Tibial artery (tissue), 4 donors: ENCODE measurements at regions not wholly inside any gene's neighbourhood (a gene's known extent, or its start where the extent isn't known, plus 50 kb on each side); places are given as distances from the start of the nearest gene placed in this dataset.

ENCODE experiments used
- DNase-seq, 2 donors: peaks; one replicate each; pipeline ENCODE4 v3.0.0-alpha.2; 2019
- H3K27ac ChIP-seq, 2 donors: fragments of 200-600 bp; sonication (generic) in 1 of 2; 1 replicate in 1 of 2; 2 replicates in 1 of 2; pipeline ENCODE4 v1.5.1; 2018 to 2019; ENCODE audit warnings: mild to moderate bottlenecking in 1 of 2
- H3K27me3 ChIP-seq, 2 donors: fragments of 200-600 bp; sonication (generic) in 1 of 2; one replicate each; pipeline versions ENCODE4 v1.5.1 to v1.6.0; 2016 to 2019
- H3K36me3 ChIP-seq, 3 donors: fragments of 200-600 bp; sonication (generic) in 2 of 3; one replicate each; pipeline ENCODE4 v1.5.1; 2016 to 2019; ENCODE audit warnings: mild to moderate bottlenecking in 2 of 3
- H3K4me1 ChIP-seq, 4 donors: fragments of 200-600 bp; sonication (generic) in 2 of 4; 1 replicate in 3 of 4; 2 replicates in 1 of 4; pipeline ENCODE4 v1.5.1; 2016 to 2019
- H3K4me3 ChIP-seq, 2 donors: fragments of 200-600 bp; sonication (generic) in 1 of 2; 1 replicate in 1 of 2; 2 replicates in 1 of 2; pipeline ENCODE4 v1.5.1; 2018 to 2019; ENCODE audit warnings: mild to moderate bottlenecking in 2 of 2
- H3K9me3 ChIP-seq, 3 donors: fragments of 200-600 bp; sonication (generic) in 1 of 3; one replicate each; pipeline ENCODE4 v1.5.1; 2016 to 2019
- intact Hi-C: fragments of 100-400 bp; cut with DNase I; formaldehyde crosslinking; loops from one replicate; pipeline ENCODE4 v1.15.0; 2023; ENCODE audit warnings: low total_unique reads
- TF ChIP-seq, protein P1 (sequence below), 2 experiments: fragments of 200-600 bp in 1 of 2; fragments of 450-650 bp in 1 of 2; IDR thresholded peaks; one replicate each; pipeline ENCODE4 v1.5.1; 2017 to 2019; ENCODE audit warnings: antibody characterized with exemption in 2 of 2, mild to moderate bottlenecking in 1 of 2, moderate library complexity in 1 of 2

GRCh38 chr21:28181730-28182129 is 810.9 kb downstream of the LTN1 start:
- intact Hi-C loops, result no loop called here
- Histone ChIP-seq H3K27ac (no peak overlapping the region), H3K4me3 (no peak overlapping the region), H3K9me3 (no peaks in the 10 kb centered on the region), H3K27me3 (no peaks in the 10 kb centered on the region), H3K4me1 (no peaks in the 10 kb centered on the region), H3K36me3 (no peaks in the 10 kb centered on the region)
- TF ChIP-seq, protein P1, sequence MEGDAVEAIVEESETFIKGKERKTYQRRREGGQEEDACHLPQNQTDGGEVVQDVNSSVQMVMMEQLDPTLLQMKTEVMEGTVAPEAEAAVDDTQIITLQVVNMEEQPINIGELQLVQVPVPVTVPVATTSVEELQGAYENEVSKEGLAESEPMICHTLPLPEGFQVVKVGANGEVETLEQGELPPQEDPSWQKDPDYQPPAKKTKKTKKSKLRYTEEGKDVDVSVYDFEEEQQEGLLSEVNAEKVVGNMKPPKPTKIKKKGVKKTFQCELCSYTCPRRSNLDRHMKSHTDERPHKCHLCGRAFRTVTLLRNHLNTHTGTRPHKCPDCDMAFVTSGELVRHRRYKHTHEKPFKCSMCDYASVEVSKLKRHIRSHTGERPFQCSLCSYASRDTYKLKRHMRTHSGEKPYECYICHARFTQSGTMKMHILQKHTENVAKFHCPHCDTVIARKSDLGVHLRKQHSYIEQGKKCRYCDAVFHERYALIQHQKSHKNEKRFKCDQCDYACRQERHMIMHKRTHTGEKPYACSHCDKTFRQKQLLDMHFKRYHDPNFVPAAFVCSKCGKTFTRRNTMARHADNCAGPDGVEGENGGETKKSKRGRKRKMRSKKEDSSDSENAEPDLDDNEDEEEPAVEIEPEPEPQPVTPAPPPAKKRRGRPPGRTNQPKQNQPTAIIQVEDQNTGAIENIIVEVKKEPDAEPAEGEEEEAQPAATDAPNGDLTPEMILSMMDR (IDR thresholded peaks at IDR 0.05), result no peak
- no peak for DNase-seq

GRCh38 chr21:28179136-28179535 is 813.5 kb downstream of the LTN1 start:
- no peaks in the 10 kb centered on the region for H3K9me3 ChIP-seq
- no peak for DNase-seq
- no peak overlapping the region for H3K4me3 ChIP-seq
- no peak overlapping the region for H3K27ac ChIP-seq
- TF ChIP-seq, protein P1 (IDR thresholded peaks at IDR 0.05), result no peak
- intact Hi-C loops, result no loop called here
- H3K4me1 ChIP-seq, result no peaks in the 10 kb centered on the region
- H3K27me3 ChIP-seq, result no peaks in the 10 kb centered on the region
- H3K36me3 ChIP-seq, result no peaks in the 10 kb centered on the region

DNA sequence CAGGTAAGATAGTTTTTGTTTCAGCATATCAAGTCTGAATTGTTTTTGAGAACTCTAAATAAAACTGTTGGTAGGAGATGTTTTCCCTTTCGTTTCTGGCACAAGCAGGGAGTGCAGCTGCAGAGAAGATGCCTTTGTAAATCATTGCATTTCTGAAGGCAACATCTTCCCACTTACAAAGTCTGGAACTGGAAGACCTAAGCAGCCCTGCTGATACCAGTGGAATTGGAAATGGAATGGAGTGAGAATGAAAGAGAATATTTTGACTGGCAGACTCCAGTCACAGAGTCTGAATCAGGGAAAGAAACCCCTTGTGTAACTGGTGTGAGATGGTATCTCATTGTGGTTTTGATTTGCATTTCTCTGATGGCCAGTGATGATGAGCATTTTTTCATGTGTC is 815.6 kb downstream of the LTN1 start:
- Histone ChIP-seq H3K27ac (no peak overlapping the region), H3K4me1 (no peaks in the 10 kb centered on the region), H3K27me3 (no peaks in the 10 kb centered on the region), H3K9me3 (no peaks in the 10 kb centered on the region), H3K4me3 (no peak overlapping the region), H3K36me3 (no peaks in the 10 kb centered on the region)
- intact Hi-C loops, result no loop called here
- TF ChIP-seq, protein P1 (IDR thresholded peaks at IDR 0.05), result no peak
- DNase-seq, result no peak

DNA sequence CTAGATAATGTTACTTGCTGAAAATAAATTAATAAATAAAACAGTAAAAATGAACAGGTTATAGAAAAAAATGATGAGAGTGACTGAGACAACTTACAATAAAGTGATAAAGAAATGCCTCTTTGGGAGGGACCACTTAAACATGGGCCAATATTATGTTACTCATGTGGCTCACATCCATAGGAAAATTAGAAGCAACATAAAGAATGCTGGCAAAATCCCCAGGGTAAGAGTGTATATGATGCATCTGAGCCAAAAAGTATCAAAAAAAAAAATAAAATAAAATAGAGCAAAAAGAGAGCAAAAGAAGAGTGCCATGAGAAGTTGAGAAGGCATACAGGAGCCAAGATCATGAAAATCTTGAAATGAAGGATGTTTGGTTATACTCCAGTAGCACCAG is 818.0 kb downstream of the LTN1 start:
- Histone ChIP-seq H3K27ac (no peak overlapping the region), H3K27me3 (no peaks in the 10 kb centered on the region), H3K4me1 (no peaks in the 10 kb centered on the region), H3K36me3 (no peaks in the 10 kb centered on the region), H3K4me3 (no peak overlapping the region), H3K9me3 (no peaks in the 10 kb centered on the region)
- DNase-seq, result no peak
- intact Hi-C loops, result no loop called here
- TF ChIP-seq, protein P1 (IDR thresholded peaks at IDR 0.05), result no peak

- TF ChIP-seq, protein P1 (IDR thresholded peaks at IDR 0.05), result no peak
These were observed 818.7 kb downstream of the LTN1 start for GRCh38 chr21:28174006-28174405.

GRCh38 chr21:28172376-28172775 is 820.3 kb downstream of the LTN1 start:
- Histone ChIP-seq H3K27me3 (no peaks in the 10 kb centered on the region), H3K4me3 (no peak overlapping the region), H3K4me1 (no peaks in the 10 kb centered on the region), H3K27ac (no peak overlapping the region), H3K9me3 (no peaks in the 10 kb centered on the region), H3K36me3 (no peaks in the 10 kb centered on the region)
- no peak for DNase-seq
- TF ChIP-seq, protein P1 (IDR thresholded peaks at IDR 0.05), result no peak
- intact Hi-C loops, result no loop called here

More at GRCh38 chr21:28174006-28174405, 818.7 kb downstream of the LTN1 start:
- no peak for DNase-seq
- H3K27me3 ChIP-seq, result no peaks in the 10 kb centered on the region
- H3K4me1 ChIP-seq, result no peaks in the 10 kb centered on the region
- H3K27ac ChIP-seq, result no peak overlapping the region
- H3K9me3 ChIP-seq, result no peaks in the 10 kb centered on the region
- intact Hi-C loops, result no loop called here
- H3K4me3 ChIP-seq, result no peak overlapping the region
- no peaks in the 10 kb centered on the region for H3K36me3 ChIP-seq
